H9 (cell line): ENCODE measurements at regions not wholly inside any gene's neighbourhood (a gene's known extent, or its start where the extent isn't known, plus 50 kb on each side); places are given as distances from the start of the nearest gene placed in this dataset.

Source experiments
- DNase-seq: peaks from one replicate; pipeline ENCODE4 v3.0.0-alpha.2; 2017
- H2AFZ ChIP-seq: one replicate; pipeline ENCODE4 v1.6.1; 2013; ENCODE audit warnings: mild to moderate bottlenecking, low read length, control low read depth, moderate library complexity
- H2AK5ac ChIP-seq: 2 replicates; pipeline ENCODE4 v1.6.1; 2013; ENCODE audit warnings: low read length, control low read depth, mixed read lengths; ENCODE audit not compliant: insufficient read length
- H2BK120ac ChIP-seq: one replicate; pipeline ENCODE4 v1.6.1; 2013; ENCODE audit warnings: low read depth, mild to moderate bottlenecking, low read length, control low read depth, inconsistent platforms; ENCODE audit not compliant: poor library complexity, severe bottlenecking
- H2BK12ac ChIP-seq: 2 replicates; pipeline ENCODE4 v1.6.1; 2013; ENCODE audit warnings: low read length, control low read depth, mixed read lengths, low read depth; ENCODE audit not compliant: insufficient read length
- H2BK15ac ChIP-seq: 2 replicates; pipeline ENCODE4 v1.6.1; 2013; ENCODE audit warnings: low read depth, low read length, control low read depth
- H2BK20ac ChIP-seq: one replicate; pipeline ENCODE4 v1.6.1; 2013; ENCODE audit warnings: low read depth, mild to moderate bottlenecking, low read length, control low read depth, inconsistent platforms; ENCODE audit not compliant: poor library complexity, severe bottlenecking
- H2BK5ac ChIP-seq: 2 replicates; pipeline ENCODE4 v1.6.1; 2013; ENCODE audit warnings: low read length, control low read depth, mixed read lengths; ENCODE audit not compliant: insufficient read length
- H3K14ac ChIP-seq: 2 replicates; pipeline ENCODE4 v1.6.1; 2013; ENCODE audit warnings: low read length, control low read depth; ENCODE audit not compliant: insufficient read depth
- H3K18ac ChIP-seq: 2 replicates; pipeline ENCODE4 v1.6.1; 2013; ENCODE audit warnings: low read depth, mild to moderate bottlenecking, mixed read lengths, low read length, control low read depth; ENCODE audit not compliant: insufficient read length
- H3K23ac ChIP-seq: 2 replicates; pipeline ENCODE4 v1.6.1; 2013; ENCODE audit warnings: low read length, control low read depth, mixed read lengths, low read depth; ENCODE audit not compliant: insufficient read length
- H3K23me2 ChIP-seq: 2 replicates; pipeline ENCODE4 v1.6.1; 2013; ENCODE audit warnings: low read depth, mild to moderate bottlenecking, mixed read lengths, low read length, control low read depth; ENCODE audit not compliant: insufficient read length, poor library complexity, severe bottlenecking
- H3K27ac ChIP-seq: 2 replicates; pipeline ENCODE4 v1.5.1; 2013; ENCODE audit warnings: low read length, control low read depth, mixed read lengths, low read depth; ENCODE audit not compliant: insufficient read length
- H3K27me3 ChIP-seq: 2 replicates; pipeline ENCODE4 v1.6.1; 2013; ENCODE audit warnings: low read length, control low read depth, inconsistent platforms; ENCODE audit not compliant: insufficient read depth
- H3K4ac ChIP-seq: 2 replicates; pipeline ENCODE4 v1.6.1; 2013; ENCODE audit warnings: low read depth, mild to moderate bottlenecking, control low read depth, inconsistent platforms, low read length, moderate library complexity
- H3K4me1 ChIP-seq: 2 replicates; pipeline ENCODE4 v1.6.1; 2013; ENCODE audit warnings: low read length, control low read depth, inconsistent platforms; ENCODE audit not compliant: insufficient read depth
- H3K4me2 ChIP-seq: 2 replicates; pipeline ENCODE4 v1.6.1; 2013; ENCODE audit warnings: low read length, control low read depth, mixed read lengths; ENCODE audit not compliant: insufficient read length, insufficient read depth
- H3K56ac ChIP-seq: 2 replicates; pipeline ENCODE4 v1.6.1; 2013; ENCODE audit warnings: low read depth, mild to moderate bottlenecking, mixed read lengths, low read length, control low read depth; ENCODE audit not compliant: insufficient read length
- H3K79me1 ChIP-seq: 2 replicates; pipeline ENCODE4 v1.6.1; 2013; ENCODE audit warnings: low read depth, mild to moderate bottlenecking, moderate library complexity, low read length, control low read depth, inconsistent platforms; ENCODE audit not compliant: insufficient read depth, poor library complexity, severe bottlenecking
- H3K79me2 ChIP-seq: 2 replicates; pipeline ENCODE4 v1.6.1; 2013; ENCODE audit warnings: low read length, control low read depth, inconsistent platforms; ENCODE audit not compliant: insufficient read depth
- H3K9ac ChIP-seq: 2 replicates; pipeline ENCODE4 v1.6.1; 2013; ENCODE audit warnings: low read length, control low read depth, mixed read lengths; ENCODE audit not compliant: insufficient read length; ENCODE audit errors: extremely low read depth
- H3K9me3 ChIP-seq: one replicate; pipeline ENCODE4 v1.6.1; 2013; ENCODE audit warnings: low read depth, low read length, inconsistent platforms; ENCODE audit not compliant: control insufficient read depth
- H3T11ph ChIP-seq: one replicate; pipeline ENCODE4 v1.6.1; 2013; ENCODE audit warnings: mild to moderate bottlenecking, low read length, control low read depth, inconsistent platforms
- H4K20me1 ChIP-seq: one replicate; pipeline ENCODE4 v1.6.1; 2013; ENCODE audit not compliant: control insufficient read depth, insufficient read length, insufficient read depth
- H4K5ac ChIP-seq: 2 replicates; pipeline ENCODE4 v1.6.1; 2013; ENCODE audit warnings: low read depth, mild to moderate bottlenecking, mixed read lengths, low read length, control low read depth; ENCODE audit not compliant: insufficient read length
- H4K8ac ChIP-seq: replicated peaks from 2 replicates; pipeline ENCODE4 v1.6.1; 2013; ENCODE audit warnings: low read length, control low read depth, mixed read lengths, low read depth; ENCODE audit not compliant: insufficient read length
- H4K91ac ChIP-seq: 2 replicates; pipeline ENCODE4 v1.6.1; 2013; ENCODE audit warnings: low read depth, mild to moderate bottlenecking, moderate library complexity, mixed read lengths, low read length, control low read depth; ENCODE audit not compliant: insufficient read length
- H3K27ac Mint-ChIP-seq, 3 experiments: 2 replicates in 2 of 3; 3 replicates in 1 of 3; pipeline ENCODE4 v1.8.0; 2020 to 2021; ENCODE audit warnings: mixed read lengths in 3 of 3, mild to moderate bottlenecking in 1 of 3, moderate library complexity in 1 of 3
- H3K27me3 Mint-ChIP-seq: 2 replicates; pipeline ENCODE4 v1.8.0; 2021; ENCODE audit warnings: low read depth, mild to moderate bottlenecking, moderate library complexity, mixed read lengths
- H3K36me3 Mint-ChIP-seq, 3 experiments: 2 replicates in 2 of 3; 3 replicates in 1 of 3; pipeline ENCODE4 v1.8.0; 2020 to 2021; ENCODE audit warnings: low read depth in 3 of 3, mixed read lengths in 3 of 3; ENCODE audit not compliant: insufficient read depth in 1 of 3
- H3K4me1 Mint-ChIP-seq, 2 experiments: 2 replicates each; pipeline ENCODE4 v1.8.0; 2020; ENCODE audit warnings: mixed read lengths in 2 of 2
- H3K4me3 Mint-ChIP-seq, 2 experiments: 2 replicates in 1 of 2; 3 replicates in 1 of 2; pipeline ENCODE4 v1.8.0; 2020 to 2021; ENCODE audit warnings: mild to moderate bottlenecking in 2 of 2, mixed read lengths in 2 of 2, moderate library complexity in 1 of 2
- H3K9me3 Mint-ChIP-seq, 2 experiments: 2 replicates in 1 of 2; 3 replicates in 1 of 2; pipeline ENCODE4 v1.8.0; 2020; ENCODE audit warnings: mild to moderate bottlenecking in 2 of 2, mixed read lengths in 2 of 2, moderate library complexity in 1 of 2
- WGBS: extraction: QIAGEN DNeasy Blood & Tissue Kit; methylation state at CpG from one replicate; pipeline ENCODE4 v1.1.7; 2013; ENCODE audit warnings: missing lambda C conversion rate, low lambda C conversion rate, mixed read lengths; ENCODE audit not compliant: insufficient read length; ENCODE audit errors: extremely low coverage; 5-methylcytosine and 5-hydroxymethylcytosine counted together
- TF ChIP-seq, protein P1 (sequence below): fragments of 200-600 bp; sonication (generic); conservative IDR thresholded peaks from 3 replicates; pipeline ENCODE4 v1.8.0; 2021; ENCODE audit warnings: antibody characterized with exemption, mild to moderate bottlenecking

DNA sequence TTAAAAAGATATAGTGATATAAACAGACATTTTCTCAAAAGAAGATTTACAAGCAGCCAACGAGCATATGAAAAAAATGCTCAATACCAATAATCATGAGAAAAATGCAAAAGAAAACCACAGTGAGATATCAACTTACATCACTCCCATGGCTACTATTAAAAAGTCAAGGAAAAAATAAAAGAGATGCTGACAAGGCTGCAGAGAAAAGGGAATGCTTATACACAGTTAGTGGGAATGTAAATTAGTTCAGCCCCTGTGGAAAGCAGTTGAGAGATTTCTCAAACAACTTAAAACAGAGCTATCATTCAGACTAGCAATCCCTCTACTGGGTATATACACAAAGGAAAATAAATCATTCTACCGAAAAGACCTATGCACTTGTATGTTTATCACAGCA lies 97.1 kb upstream of the CARD18 start:
- Histone ChIP-seq H4K91ac (no peak overlapping the region), H2AK5ac (no peak overlapping the region), H3K14ac (no peak overlapping the region), H3K18ac (no peak overlapping the region), H4K8ac (no peak overlapping the region), H3T11ph (no peak overlapping the region), H3K79me1 (no peaks in the 10 kb centered on the region), H3K79me2 (no peaks in the 10 kb centered on the region), H3K4ac (no peak overlapping the region), H3K27me3 (no peaks in the 10 kb centered on the region), H2BK120ac (no peak overlapping the region), H2AFZ (no peak overlapping the region), H3K27ac (no peak overlapping the region), H2BK5ac (no peak overlapping the region), H3K23ac (no peak overlapping the region), H3K9ac (no peak overlapping the region), H4K20me1 (no peaks in the 10 kb centered on the region), H2BK12ac (no peak overlapping the region), H3K23me2 (no peaks in the 10 kb centered on the region), H4K5ac (no peak overlapping the region), H3K9me3 (no peaks in the 10 kb centered on the region), H3K56ac (no peak overlapping the region), H2BK15ac (no peak overlapping the region), H3K4me2 (no peak overlapping the region), H2BK20ac (no peak overlapping the region), H3K4me1 (no peaks in the 10 kb centered on the region)
- no peak overlapping the region for H3K4me3 Mint-ChIP-seq
- H3K27ac Mint-ChIP-seq: no peak overlapping the region
- TF ChIP-seq, protein P1, sequence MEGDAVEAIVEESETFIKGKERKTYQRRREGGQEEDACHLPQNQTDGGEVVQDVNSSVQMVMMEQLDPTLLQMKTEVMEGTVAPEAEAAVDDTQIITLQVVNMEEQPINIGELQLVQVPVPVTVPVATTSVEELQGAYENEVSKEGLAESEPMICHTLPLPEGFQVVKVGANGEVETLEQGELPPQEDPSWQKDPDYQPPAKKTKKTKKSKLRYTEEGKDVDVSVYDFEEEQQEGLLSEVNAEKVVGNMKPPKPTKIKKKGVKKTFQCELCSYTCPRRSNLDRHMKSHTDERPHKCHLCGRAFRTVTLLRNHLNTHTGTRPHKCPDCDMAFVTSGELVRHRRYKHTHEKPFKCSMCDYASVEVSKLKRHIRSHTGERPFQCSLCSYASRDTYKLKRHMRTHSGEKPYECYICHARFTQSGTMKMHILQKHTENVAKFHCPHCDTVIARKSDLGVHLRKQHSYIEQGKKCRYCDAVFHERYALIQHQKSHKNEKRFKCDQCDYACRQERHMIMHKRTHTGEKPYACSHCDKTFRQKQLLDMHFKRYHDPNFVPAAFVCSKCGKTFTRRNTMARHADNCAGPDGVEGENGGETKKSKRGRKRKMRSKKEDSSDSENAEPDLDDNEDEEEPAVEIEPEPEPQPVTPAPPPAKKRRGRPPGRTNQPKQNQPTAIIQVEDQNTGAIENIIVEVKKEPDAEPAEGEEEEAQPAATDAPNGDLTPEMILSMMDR: no peak
- H3K36me3 Mint-ChIP-seq: peaks cover 0 to 7% (median 0%) of the 10 kb centered on the region in 3 experiments; a peak in 1 of 7 replicates
- H3K4me1 Mint-ChIP-seq: no peaks in the 10 kb centered on the region
- no peaks in the 10 kb centered on the region for H3K27me3 Mint-ChIP-seq
- no peak for DNase-seq
- H3K9me3 Mint-ChIP-seq: peaks cover 0 to 8% of the 10 kb centered on the region in 2 experiments; a peak in 1 of 5 replicates
- WGBS: no CpG with 5 or more reads among the region's 2 CpGs
